OCI-LY1 (cell line): ENCODE measurements at regions not wholly inside any gene's neighbourhood (a gene's known extent, or its start where the extent isn't known, plus 50 kb on each side); places are given as distances from the start of the nearest gene placed in this dataset.

ENCODE experiments used
- H2AFZ ChIP-seq: fragments of 200-600 bp; sonication (generic), shearing (Covaris generic); 2 replicates; pipeline ENCODE4 v1.6.0; 2014; ENCODE audit warnings: antibody characterized with exemption, mild to moderate bottlenecking, low read length
- H3F3A ChIP-seq: fragments of 200-600 bp; sonication (generic), shearing (Covaris generic); 2 replicates; pipeline ENCODE4 v1.6.0; 2014; ENCODE audit warnings: mild to moderate bottlenecking, antibody characterized with exemption, low read length, moderate library complexity; ENCODE audit not compliant: insufficient read depth
- H3K27ac ChIP-seq: fragments of 200-600 bp; sonication (generic); 2 replicates; pipeline ENCODE4 v1.5.1; 2014; ENCODE audit warnings: low read length, mixed run types, mild to moderate bottlenecking, low read depth; ENCODE audit not compliant: poor library complexity, severe bottlenecking
- H3K27me3 ChIP-seq: fragments of 200-600 bp; sonication (generic); 2 replicates; pipeline ENCODE4 v1.6.0; 2014; ENCODE audit warnings: antibody characterized with exemption, mild to moderate bottlenecking, low read length, moderate library complexity; ENCODE audit not compliant: insufficient read depth
- H3K36me3 ChIP-seq: fragments of 200-600 bp; sonication (generic); 2 replicates; pipeline ENCODE4 v1.6.1; 2014; ENCODE audit warnings: mild to moderate bottlenecking, antibody characterized with exemption, low read length, moderate library complexity, mixed read lengths; ENCODE audit not compliant: insufficient read depth
- H3K4me1 ChIP-seq: fragments of 200-600 bp; sonication (generic); 2 replicates; pipeline ENCODE4 v1.5.1; 2014; ENCODE audit warnings: mild to moderate bottlenecking, low read length, moderate library complexity; ENCODE audit not compliant: insufficient read depth, severe bottlenecking
- H3K4me2 ChIP-seq: fragments of 200-600 bp; sonication (generic), shearing (Covaris generic); 2 replicates; pipeline ENCODE4 v1.6.1; 2014; ENCODE audit warnings: low read length
- H3K4me3 ChIP-seq: fragments of 200-600 bp; sonication (generic); 2 replicates; pipeline ENCODE4 v1.5.1; 2014; ENCODE audit warnings: low read length, low read depth, mild to moderate bottlenecking, mixed read lengths; ENCODE audit not compliant: poor library complexity, severe bottlenecking
- H3K79me2 ChIP-seq: fragments of 200-600 bp; shearing (Covaris generic); 2 replicates; pipeline ENCODE4 v1.6.1; 2016; ENCODE audit warnings: mixed run types, low read length, mixed read lengths; ENCODE audit not compliant: insufficient read depth
- H3K9ac ChIP-seq: fragments of 200-600 bp; sonication (generic), shearing (Covaris generic); 2 replicates; pipeline ENCODE4 v1.6.1; 2014; ENCODE audit warnings: mild to moderate bottlenecking, low read length, mixed read lengths
- H3K9me2 ChIP-seq: fragments of 200-600 bp; sonication (generic), shearing (Covaris generic); 2 replicates; pipeline ENCODE4 v1.6.1; 2014; ENCODE audit warnings: low read depth, mild to moderate bottlenecking, low read length, mixed read lengths
- H3K9me3 ChIP-seq: fragments of 200-600 bp; shearing (Covaris generic); 2 replicates; pipeline ENCODE4 v1.6.1; 2014; ENCODE audit warnings: low read length, mixed read lengths
- H4K20me1 ChIP-seq: fragments of 200-600 bp; sonication (generic), shearing (Covaris generic); 2 replicates; pipeline ENCODE4 v1.6.0; 2016; ENCODE audit warnings: mild to moderate bottlenecking, low read length; ENCODE audit not compliant: insufficient read depth
- EZH2 ChIP-seq: fragments of 200-600 bp; sonication (generic), shearing (Covaris generic); IDR thresholded peaks from 2 replicates; pipeline ENCODE4 v1.8.0; 2017; ENCODE audit warnings: borderline replicate concordance, mixed run types, mild to moderate bottlenecking, antibody characterized with exemption, low read length, moderate library complexity, mixed read lengths
- TF ChIP-seq, protein P1 (sequence below): fragments of 200-600 bp; sonication (generic), shearing (Covaris generic); IDR thresholded peaks from 2 replicates; pipeline ENCODE4 v1.5.1; 2017; ENCODE audit warnings: mild to moderate bottlenecking, antibody characterized with exemption, low read length, moderate library complexity, mixed read lengths

DNA sequence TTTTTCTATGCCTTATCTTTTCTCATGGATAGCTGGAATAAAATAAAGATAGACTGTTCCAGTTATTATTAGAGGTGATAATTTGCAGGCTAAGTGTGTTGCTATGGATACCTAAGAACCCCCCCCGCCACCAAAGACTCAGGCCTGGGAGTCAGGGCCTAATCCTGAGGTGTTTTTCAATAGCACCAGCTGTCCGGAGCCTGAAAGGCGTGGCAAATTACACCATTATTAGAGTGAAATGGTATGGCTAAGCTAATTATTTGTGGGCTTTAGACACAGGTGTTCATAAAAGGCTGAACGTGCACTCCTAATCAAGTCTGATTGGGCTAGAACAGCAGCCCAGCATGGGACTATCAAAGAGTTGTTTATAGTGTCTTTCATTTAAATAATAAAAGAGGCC is 293.2 kb upstream of the DCC start:
- Histone ChIP-seq H3K4me2 (no peak overlapping the region), H3K27ac (no peak overlapping the region), H3K27me3 (no peaks in the 10 kb centered on the region), H3K9ac (no peak overlapping the region), H4K20me1 (no peaks in the 10 kb centered on the region), H3F3A (no peaks in the 10 kb centered on the region), H3K9me3 (no peaks in the 10 kb centered on the region), H2AFZ (no peak overlapping the region), H3K9me2 (no peaks in the 10 kb centered on the region), H3K4me3 (no peak overlapping the region), H3K79me2 (no peaks in the 10 kb centered on the region), H3K4me1 (no peaks in the 10 kb centered on the region), H3K36me3 (no peaks in the 10 kb centered on the region)
- TF ChIP-seq, protein P1, sequence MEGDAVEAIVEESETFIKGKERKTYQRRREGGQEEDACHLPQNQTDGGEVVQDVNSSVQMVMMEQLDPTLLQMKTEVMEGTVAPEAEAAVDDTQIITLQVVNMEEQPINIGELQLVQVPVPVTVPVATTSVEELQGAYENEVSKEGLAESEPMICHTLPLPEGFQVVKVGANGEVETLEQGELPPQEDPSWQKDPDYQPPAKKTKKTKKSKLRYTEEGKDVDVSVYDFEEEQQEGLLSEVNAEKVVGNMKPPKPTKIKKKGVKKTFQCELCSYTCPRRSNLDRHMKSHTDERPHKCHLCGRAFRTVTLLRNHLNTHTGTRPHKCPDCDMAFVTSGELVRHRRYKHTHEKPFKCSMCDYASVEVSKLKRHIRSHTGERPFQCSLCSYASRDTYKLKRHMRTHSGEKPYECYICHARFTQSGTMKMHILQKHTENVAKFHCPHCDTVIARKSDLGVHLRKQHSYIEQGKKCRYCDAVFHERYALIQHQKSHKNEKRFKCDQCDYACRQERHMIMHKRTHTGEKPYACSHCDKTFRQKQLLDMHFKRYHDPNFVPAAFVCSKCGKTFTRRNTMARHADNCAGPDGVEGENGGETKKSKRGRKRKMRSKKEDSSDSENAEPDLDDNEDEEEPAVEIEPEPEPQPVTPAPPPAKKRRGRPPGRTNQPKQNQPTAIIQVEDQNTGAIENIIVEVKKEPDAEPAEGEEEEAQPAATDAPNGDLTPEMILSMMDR: no peak
- TF ChIP-seq EZH2: no peak

DNA sequence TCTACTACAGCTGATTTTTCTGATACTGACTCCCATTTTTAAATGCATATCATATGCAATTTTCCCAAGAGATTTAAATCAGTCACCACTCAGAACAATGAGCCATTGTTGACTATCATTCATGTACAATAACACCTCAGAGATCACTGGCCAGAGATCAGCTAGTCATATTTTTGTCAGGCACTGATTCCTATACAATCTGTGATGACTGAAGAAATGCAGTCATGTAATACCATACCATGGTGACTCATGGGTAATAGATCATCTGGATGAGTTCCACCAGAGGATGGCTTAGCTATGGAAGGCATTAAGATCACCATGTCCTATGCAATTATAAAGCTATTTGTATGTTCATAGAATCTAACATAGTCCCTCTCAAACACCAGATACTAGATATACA is 285.7 kb upstream of the DCC start:
- no peak for TF ChIP-seq EZH2
- H3K4me1 ChIP-seq: no peaks in the 10 kb centered on the region
- H3K4me3 ChIP-seq: no peak overlapping the region
- H3K36me3 ChIP-seq: no peaks in the 10 kb centered on the region
- no peaks in the 10 kb centered on the region for H4K20me1 ChIP-seq
- no peak overlapping the region for H3K27ac ChIP-seq
- H3K9me3 ChIP-seq: no peaks in the 10 kb centered on the region
- no peaks in the 10 kb centered on the region for H3K79me2 ChIP-seq
- no peaks in the 10 kb centered on the region for H3K27me3 ChIP-seq
- no peak overlapping the region for H2AFZ ChIP-seq
- no peak overlapping the region for H3K4me2 ChIP-seq
- no peak overlapping the region for H3K9ac ChIP-seq
- H3F3A ChIP-seq: no peaks in the 10 kb centered on the region
- H3K9me2 ChIP-seq: no peaks in the 10 kb centered on the region

DNA sequence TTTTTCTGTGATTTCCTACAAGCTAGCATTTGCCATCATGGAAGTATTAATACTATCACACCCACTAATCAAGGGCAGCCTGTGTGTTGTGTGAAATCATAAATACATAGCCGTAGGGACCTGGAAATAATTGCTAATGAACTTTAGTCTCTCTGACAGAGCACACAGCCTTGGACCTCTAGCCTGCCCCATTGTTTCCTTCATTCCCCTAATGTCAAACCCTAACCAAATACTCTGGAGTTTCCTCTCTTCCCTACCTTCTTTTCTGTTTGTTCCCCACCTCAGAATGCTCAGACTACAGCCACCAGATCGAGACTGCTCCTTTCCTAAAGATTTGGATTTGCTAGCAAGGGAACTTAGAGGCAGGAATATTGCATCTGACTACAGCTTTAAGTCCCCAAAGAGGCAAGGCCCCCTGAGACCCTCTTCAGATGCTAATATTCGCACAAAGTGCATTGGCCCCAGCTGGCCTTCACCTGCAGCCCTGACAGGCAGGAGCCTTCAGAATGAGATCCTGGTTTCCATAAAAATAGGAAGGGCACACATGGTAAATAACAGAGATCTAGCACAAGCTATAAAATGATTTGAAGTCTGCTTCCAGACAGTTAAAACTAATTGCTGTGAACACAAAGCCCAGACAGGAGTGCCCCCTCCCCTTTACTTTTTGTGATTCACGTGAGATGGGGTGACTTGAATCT is 279.2 kb upstream of the DCC start:
- no peaks in the 10 kb centered on the region for H3K27me3 ChIP-seq
- H3F3A ChIP-seq: no peaks in the 10 kb centered on the region
- no peak overlapping the region for H3K4me3 ChIP-seq
- no peaks in the 10 kb centered on the region for H4K20me1 ChIP-seq
- no peak overlapping the region for H2AFZ ChIP-seq
- no peaks in the 10 kb centered on the region for H3K79me2 ChIP-seq
- H3K9ac ChIP-seq: no peak overlapping the region
- H3K4me1 ChIP-seq: no peaks in the 10 kb centered on the region
- H3K27ac ChIP-seq: no peak overlapping the region
- no peaks in the 10 kb centered on the region for H3K9me2 ChIP-seq
- TF ChIP-seq, protein P1: no peak
- no peak for TF ChIP-seq EZH2
- H3K9me3 ChIP-seq: no peaks in the 10 kb centered on the region
- H3K36me3 ChIP-seq: no peaks in the 10 kb centered on the region
- no peak overlapping the region for H3K4me2 ChIP-seq

DNA sequence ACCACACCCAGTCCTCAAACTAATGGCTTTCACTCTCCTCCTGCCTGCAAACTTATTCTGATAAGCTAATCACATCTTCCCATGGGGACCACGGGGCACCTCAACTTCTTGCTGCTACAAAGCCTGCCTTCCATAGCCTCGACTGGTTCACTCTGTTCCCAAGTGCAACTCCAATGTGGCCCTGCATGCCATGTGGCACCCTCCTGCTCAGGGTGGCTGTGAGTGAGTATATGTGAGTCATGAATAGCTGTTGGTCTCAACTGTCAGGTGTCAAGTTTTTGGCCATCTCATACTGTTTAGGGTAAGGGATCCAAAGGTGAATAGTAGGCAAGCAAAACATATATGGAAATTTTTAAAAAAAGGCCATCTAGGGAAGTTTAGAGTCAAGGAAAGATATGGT is 276.1 kb upstream of the DCC start:
- no peak overlapping the region for H3K27ac ChIP-seq
- no peaks in the 10 kb centered on the region for H3K79me2 ChIP-seq
- H2AFZ ChIP-seq: no peak overlapping the region
- no peaks in the 10 kb centered on the region for H4K20me1 ChIP-seq
- H3K4me3 ChIP-seq: no peak overlapping the region
- H3K27me3 ChIP-seq: no peaks in the 10 kb centered on the region
- no peaks in the 10 kb centered on the region for H3K4me1 ChIP-seq
- TF ChIP-seq, protein P1: no peak
- TF ChIP-seq EZH2: no peak
- H3K36me3 ChIP-seq: no peaks in the 10 kb centered on the region
- no peaks in the 10 kb centered on the region for H3K9me3 ChIP-seq
- no peak overlapping the region for H3K4me2 ChIP-seq
- no peak overlapping the region for H3K9ac ChIP-seq
- H3F3A ChIP-seq: no peaks in the 10 kb centered on the region
- no peaks in the 10 kb centered on the region for H3K9me2 ChIP-seq
